ENCODE measurements at regions not wholly inside any gene's neighbourhood (a gene's known extent, or its start where the extent isn't known, plus 50 kb on each side); places are given as distances from the start of the nearest gene placed in this dataset.

GRCh38 chr22:22388494-22388893, 120.0 kb downstream of the ZNF280B start:
- H3K9me3 ChIP-seq (replicated peaks) = peaks cover 5% of the 10 kb centered on the region; the same call in 1 of the 2 replicates
- no peak for DNase-seq
- no peaks in the 10 kb centered on the region for H3K27me3 ChIP-seq
- H3K4me1 ChIP-seq = peaks cover 30% of the 10 kb centered on the region
- H3K4me3 ChIP-seq = no peak overlapping the region
- H3K27ac ChIP-seq = peak overlapping the region; percentile 44
- no peaks in the 10 kb centered on the region for H3K36me3 ChIP-seq

- no peaks in the 10 kb centered on the region for H3K36me3 ChIP-seq
- no peaks in the 10 kb centered on the region for H3K27me3 ChIP-seq
- no peak overlapping the region for H3K27ac ChIP-seq
- DNase-seq = no peak
- peaks cover 25% of the 10 kb centered on the region for H3K4me1 ChIP-seq
- peaks cover 5% of the 10 kb centered on the region; the same call in 1 of the 2 replicates for H3K9me3 ChIP-seq (replicated peaks)
- no peak overlapping the region for H3K4me3 ChIP-seq
These were observed 119.1 kb downstream of the ZNF280B start for GRCh38 chr22:22389467-22389866.

- Histone ChIP-seq H3K27me3 (no peaks in the 10 kb centered on the region), H3K9me3 (replicated peaks) (peaks cover 5% of the 10 kb centered on the region; the same call in 1 of the 2 replicates), H3K4me3 (no peak overlapping the region), H3K27ac (no peak overlapping the region), H3K4me1 (peaks cover 33% of the 10 kb centered on the region), H3K36me3 (no peaks in the 10 kb centered on the region)
- no peak for DNase-seq
These were observed 117.6 kb downstream of the ZNF280B start for GRCh38 chr22:22390989-22391388.

- no peaks in the 10 kb centered on the region for H3K27me3 ChIP-seq
- H3K9me3 ChIP-seq (replicated peaks) = peaks cover 5% of the 10 kb centered on the region; the same call in 1 of the 2 replicates
- DNase-seq = no peak
- H3K4me3 ChIP-seq = no peak overlapping the region
- H3K4me1 ChIP-seq = peaks cover 31% of the 10 kb centered on the region
- H3K27ac ChIP-seq = no peak overlapping the region
- no peaks in the 10 kb centered on the region for H3K36me3 ChIP-seq
These were observed 117.0 kb downstream of the ZNF280B start for GRCh38 chr22:22391543-22391942.

- H3K27me3 ChIP-seq = no peaks in the 10 kb centered on the region
- DNase-seq = no peak
- H3K27ac ChIP-seq = no peak overlapping the region
These were observed 116.4 kb downstream of the ZNF280B start for GRCh38 chr22:22392131-22392530.

GRCh38 chr22:22394591-22394990, 114.0 kb downstream of the ZNF280B start:
- Histone ChIP-seq H3K27ac (no peak overlapping the region), H3K9me3 (replicated peaks) (peaks cover 5% of the 10 kb centered on the region; the same call in 1 of the 2 replicates), H3K4me1 (peaks cover 32% of the 10 kb centered on the region), H3K27me3 (no peaks in the 10 kb centered on the region), H3K4me3 (no peak overlapping the region), H3K36me3 (no peaks in the 10 kb centered on the region)
- DNase-seq = peak; percentile 55 to 77

More at GRCh38 chr22:22392131-22392530, 116.4 kb downstream of the ZNF280B start:
- H3K36me3 ChIP-seq = no peaks in the 10 kb centered on the region
- peaks cover 33% of the 10 kb centered on the region for H3K4me1 ChIP-seq
- H3K9me3 ChIP-seq (replicated peaks) = peaks cover 5% of the 10 kb centered on the region; the same call in 1 of the 2 replicates
- H3K4me3 ChIP-seq = no peak overlapping the region

- Histone ChIP-seq H3K4me1 (peaks cover 32% of the 10 kb centered on the region), H3K27me3 (no peaks in the 10 kb centered on the region), H3K27ac (no peak overlapping the region), H3K36me3 (no peaks in the 10 kb centered on the region), H3K4me3 (no peak overlapping the region), H3K9me3 (replicated peaks) (peaks cover 5% of the 10 kb centered on the region; the same call in 1 of the 2 replicates)
- no peak for DNase-seq
These were observed 113.3 kb downstream of the ZNF280B start for GRCh38 chr22:22395245-22395644.

GRCh38 chr22:22396741-22397291, 111.7 kb downstream of the ZNF280B start:
- Histone ChIP-seq H3K27me3 (no peaks in the 10 kb centered on the region), H3K4me1 (peaks cover 32% of the 10 kb centered on the region), H3K9me3 (replicated peaks) (peaks cover 5% of the 10 kb centered on the region; the same call in 1 of the 2 replicates), H3K4me3 (no peak overlapping the region), H3K27ac (no peak overlapping the region; the same call in 1 of the 2 replicates), H3K36me3 (no peaks in the 10 kb centered on the region)
- DNase-seq = no peak

GRCh38 chr22:22397292-22397870, 111.2 kb downstream of the ZNF280B start:
- Histone ChIP-seq H3K9me3 (replicated peaks) (peaks cover 5% of the 10 kb centered on the region; the same call in 1 of the 2 replicates), H3K27me3 (no peaks in the 10 kb centered on the region), H3K4me3 (no peak overlapping the region), H3K27ac (peak overlapping the region; percentile 42), H3K36me3 (no peaks in the 10 kb centered on the region), H3K4me1 (peaks cover 32% of the 10 kb centered on the region)
- peak; percentile 69 to 81 for DNase-seq

- H3K27ac ChIP-seq = peak overlapping the region; percentile 42
- peak; percentile 47 to 65 for DNase-seq
- H3K4me1 ChIP-seq = peaks cover 32% of the 10 kb centered on the region
- no peak overlapping the region for H3K4me3 ChIP-seq
- H3K36me3 ChIP-seq = no peaks in the 10 kb centered on the region
- H3K27me3 ChIP-seq = no peaks in the 10 kb centered on the region
- H3K9me3 ChIP-seq (replicated peaks) = no peaks in the 10 kb centered on the region
These were observed 110.5 kb downstream of the ZNF280B start for GRCh38 chr22:22397875-22398524.

GRCh38 chr22:22398530-22399327, 109.8 kb downstream of the ZNF280B start:
- no peaks in the 10 kb centered on the region for H3K36me3 ChIP-seq
- peaks cover 32% of the 10 kb centered on the region for H3K4me1 ChIP-seq
- no peak overlapping the region for H3K4me3 ChIP-seq
- H3K27ac ChIP-seq = no peak overlapping the region
- DNase-seq = no peak
- no peaks in the 10 kb centered on the region for H3K9me3 ChIP-seq (replicated peaks)
- H3K27me3 ChIP-seq = no peaks in the 10 kb centered on the region

GRCh38 chr22:22400099-22400498, 108.4 kb downstream of the ZNF280B start:
- no peak overlapping the region for H3K4me3 ChIP-seq

GRCh38 chr22:22400964-22401363, 107.6 kb downstream of the ZNF280B start:
- Histone ChIP-seq H3K9me3 (replicated peaks) (no peaks in the 10 kb centered on the region), H3K36me3 (no peaks in the 10 kb centered on the region), H3K27ac (no peak overlapping the region), H3K27me3 (no peaks in the 10 kb centered on the region), H3K4me3 (no peak overlapping the region), H3K4me1 (peaks cover 22% of the 10 kb centered on the region)
- DNase-seq = no peak

More at GRCh38 chr22:22400099-22400498, 108.4 kb downstream of the ZNF280B start:
- Histone ChIP-seq H3K4me1 (peaks cover 26% of the 10 kb centered on the region), H3K27ac (no peak overlapping the region), H3K9me3 (replicated peaks) (no peaks in the 10 kb centered on the region), H3K36me3 (no peaks in the 10 kb centered on the region), H3K27me3 (no peaks in the 10 kb centered on the region)
- no peak for DNase-seq

- no peaks in the 10 kb centered on the region for H3K27me3 ChIP-seq
- H3K36me3 ChIP-seq = no peaks in the 10 kb centered on the region
- no peak overlapping the region for H3K27ac ChIP-seq
- no peak overlapping the region for H3K4me3 ChIP-seq
- H3K9me3 ChIP-seq (replicated peaks) = no peaks in the 10 kb centered on the region
- DNase-seq = no peak
- H3K4me1 ChIP-seq = peaks cover 22% of the 10 kb centered on the region
These were observed 107.2 kb downstream of the ZNF280B start for GRCh38 chr22:22401381-22401780.

- DNase-seq = no peak
- H3K27me3 ChIP-seq = no peaks in the 10 kb centered on the region
- no peak overlapping the region for H3K27ac ChIP-seq
- no peaks in the 10 kb centered on the region for H3K36me3 ChIP-seq
- no peak overlapping the region for H3K4me3 ChIP-seq
- H3K4me1 ChIP-seq = peaks cover 4% of the 10 kb centered on the region
- no peaks in the 10 kb centered on the region for H3K9me3 ChIP-seq (replicated peaks)
These were observed 105.2 kb downstream of the ZNF280B start for GRCh38 chr22:22403306-22403705.

Data from SJCRH30 (cell line).